Kidney (tissue), 13 donors: ENCODE measurements at regions not wholly inside any gene's neighbourhood (a gene's known extent, or its start where the extent isn't known, plus 50 kb on each side); places are given as distances from the start of the nearest gene placed in this dataset.

Source experiments
- DNase-seq, 5 donors: peaks; one replicate each; pipeline ENCODE4 v3.0.0-alpha.2; 2013 to 2020
- FAIRE-seq: peaks from 2 replicates; lab custom pipeline; 2012; peaks lifted over from hg19 to GRCh38; lab: Jason Lieb, UNC
- H3K27ac ChIP-seq, 2 donors: one replicate each; pipeline ENCODE4 v1.7.0; 2013; ENCODE audit warnings: low read depth in 2 of 2, low read length in 2 of 2, inconsistent platforms in 1 of 2
- H3K27me3 ChIP-seq: one replicate; pipeline ENCODE4 v1.7.1; 2013; ENCODE audit warnings: low read length, inconsistent platforms; ENCODE audit not compliant: control insufficient read depth, insufficient read depth
- H3K36me3 ChIP-seq, 3 donors: one replicate each; pipeline versions ENCODE4 v1.7.0 to v1.7.1; 2013; ENCODE audit warnings: low read length in 3 of 3, control low read depth in 1 of 3, inconsistent platforms in 1 of 3; ENCODE audit not compliant: insufficient read depth in 3 of 3, control insufficient read depth in 2 of 3
- H3K4me1 ChIP-seq, 3 donors: one replicate each; pipeline versions ENCODE4 v1.7.0 to v1.7.1; 2013; ENCODE audit warnings: low read length in 3 of 3, inconsistent platforms in 1 of 3, low read depth in 1 of 3; ENCODE audit not compliant: control insufficient read depth in 2 of 3, insufficient read depth in 2 of 3
- H3K4me3 ChIP-seq, 3 donors: one replicate each; pipeline versions ENCODE4 v1.7.0 to v1.8.1; 2013; ENCODE audit warnings: low read length in 3 of 3, control low read depth in 1 of 3, inconsistent platforms in 1 of 3
- H3K9ac ChIP-seq, 3 donors: one replicate each; pipeline versions ENCODE4 v1.7.0 to v1.7.1; 2013; ENCODE audit warnings: low read length in 3 of 3, control low read depth in 1 of 3, inconsistent platforms in 1 of 3
- H3K9me3 ChIP-seq, 3 donors: one replicate each; pipeline versions ENCODE4 v1.7.0 to v1.7.1; 2013; ENCODE audit warnings: low read length in 3 of 3, control low read depth in 1 of 3, inconsistent platforms in 1 of 3; ENCODE audit not compliant: control insufficient read depth in 2 of 3, insufficient read depth in 1 of 3
- CTCF ChIP-seq: IDR thresholded peaks from 3 replicates; pipeline ENCODE4 v1.5.1; 2012; ENCODE audit warnings: mild to moderate bottlenecking, moderate library complexity, borderline replicate concordance; ENCODE audit not compliant: insufficient read depth; ENCODE audit errors: extremely low read depth
- intact Hi-C: fragments of 100-400 bp; cut with DNase I; formaldehyde crosslinking; loops from one replicate; pipeline ENCODE4 v1.11.1; 2022
- donor health status: control.
- donor health status: control.
- donor health status: control.
- donor health status: control.
- donor health status: control.
- donor health status: DM: yes; HTN: yes; CAD: no.
- donor health status: Normal renal cell carcinoma (clear cell type).

DNA sequence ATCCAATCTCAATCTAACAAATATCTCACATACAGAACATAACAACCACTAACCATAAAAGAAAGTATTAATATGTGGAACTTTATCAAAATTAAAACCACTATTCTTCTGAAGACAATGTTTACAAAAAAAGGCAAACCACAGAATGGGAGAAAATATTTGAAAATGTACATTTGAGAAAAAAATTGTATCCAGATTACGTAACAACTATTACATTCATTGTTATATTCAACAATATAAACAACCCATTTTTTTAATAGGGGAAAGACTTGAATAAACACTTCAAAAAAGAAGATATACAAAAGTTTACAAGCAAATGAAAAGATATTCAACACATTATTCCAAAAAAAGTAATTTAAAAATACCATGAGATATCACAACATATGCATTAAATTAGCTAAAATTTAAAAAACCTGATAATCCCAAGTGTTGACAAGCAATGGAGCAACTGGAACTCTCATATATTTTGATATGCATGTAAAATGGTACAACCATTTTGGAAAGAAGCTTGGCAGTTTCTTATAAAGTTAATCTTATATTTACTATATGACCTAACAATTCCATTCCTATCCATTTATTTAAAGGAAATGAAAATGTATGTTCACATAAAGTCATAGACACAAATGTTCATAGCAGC is 124.3 kb upstream of the CDYL start:
- Histone ChIP-seq H3K9ac (no peak overlapping the region), H3K4me1 (peaks cover 0 to 3% (median 0%) of the 10 kb centered on the region in 3 donors), H3K27me3 (no peaks in the 10 kb centered on the region), H3K9me3 (peaks cover 0 to 5% (median 0%) of the 10 kb centered on the region in 3 donors), H3K27ac (no peak overlapping the region), H3K4me3 (no peak overlapping the region), H3K36me3 (no peaks in the 10 kb centered on the region)
- peak; percentile 50 for FAIRE-seq
- intact Hi-C loops: no loop called here
- DNase-seq: no peak
- TF ChIP-seq CTCF: no peak

- no peaks in the 10 kb centered on the region for H3K36me3 ChIP-seq
- intact Hi-C loops: no loop called here
- DNase-seq (no peak), FAIRE-seq (no peak)
- no peak overlapping the region for H3K9ac ChIP-seq
- H3K27me3 ChIP-seq: no peaks in the 10 kb centered on the region
- peaks cover 0 to 3% (median 0%) of the 10 kb centered on the region in 3 donors for H3K4me1 ChIP-seq
- peaks cover 0 to 5% (median 0%) of the 10 kb centered on the region in 3 donors for H3K9me3 ChIP-seq
- no peak overlapping the region for H3K4me3 ChIP-seq
- TF ChIP-seq CTCF: no peak
- H3K27ac ChIP-seq: no peak overlapping the region
These were observed 126.5 kb upstream of the CDYL start for GRCh38 chr6:4649728-4650127.

GRCh38 chr6:4647414-4648365 is 128.5 kb upstream of the CDYL start:
- Histone ChIP-seq H3K9me3 (peaks cover 0 to 4% (median 0%) of the 10 kb centered on the region in 3 donors), H3K9ac (peak overlapping the region in 2 of 3 donors; percentile 29 to 66), H3K27me3 (no peaks in the 10 kb centered on the region), H3K4me3 (peak overlapping the region; percentile 60 to 71 (median 70)), H3K36me3 (no peaks in the 10 kb centered on the region), H3K27ac (no peak overlapping the region), H3K4me1 (peaks cover 0 to 3% (median 0%) of the 10 kb centered on the region in 3 donors)
- intact Hi-C loops: no loop called here
- FAIRE-seq: no peak
- TF ChIP-seq CTCF: no peak
- DNase-seq: peak; percentile 88 to 93 (median 91)
